IMR-90 (cell line): ENCODE measurements at regions not wholly inside any gene's neighbourhood (a gene's known extent, or its start where the extent isn't known, plus 50 kb on each side); places are given as distances from the start of the nearest gene placed in this dataset.

Experiments used
- RFX5 ChIP-seq: IDR thresholded peaks from 2 replicates; pipeline ENCODE4 v1.8.0; 2012; ENCODE audit warnings: low read depth, mild to moderate bottlenecking, low read length, moderate library complexity
- TF ChIP-seq, protein P1 (sequence below): conservative IDR thresholded peaks from 2 replicates; pipeline ENCODE4 v1.5.1; 2012; ENCODE audit warnings: mild to moderate bottlenecking, low read depth, low read length, improper control_type of control experiment

DNA sequence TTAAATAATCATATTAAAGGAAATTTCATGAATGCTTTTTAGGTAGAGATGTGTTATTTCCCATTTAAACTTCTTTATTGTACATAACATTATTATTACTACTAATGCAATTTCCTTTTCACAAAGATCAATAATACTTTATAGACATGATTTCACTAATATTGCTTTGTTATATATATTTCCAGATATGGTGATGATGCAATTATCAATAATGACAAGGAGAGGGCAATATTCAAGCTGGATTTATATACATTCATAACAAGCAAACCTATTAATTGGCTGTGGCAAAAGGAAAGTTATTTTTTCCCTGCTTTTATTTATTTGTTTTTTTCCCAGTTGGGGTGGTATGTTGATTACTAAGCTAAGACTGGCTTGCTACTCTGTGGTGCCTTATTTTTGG is 113.5 kb downstream of the RAP2B start:
- TF ChIP-seq, protein P1, sequence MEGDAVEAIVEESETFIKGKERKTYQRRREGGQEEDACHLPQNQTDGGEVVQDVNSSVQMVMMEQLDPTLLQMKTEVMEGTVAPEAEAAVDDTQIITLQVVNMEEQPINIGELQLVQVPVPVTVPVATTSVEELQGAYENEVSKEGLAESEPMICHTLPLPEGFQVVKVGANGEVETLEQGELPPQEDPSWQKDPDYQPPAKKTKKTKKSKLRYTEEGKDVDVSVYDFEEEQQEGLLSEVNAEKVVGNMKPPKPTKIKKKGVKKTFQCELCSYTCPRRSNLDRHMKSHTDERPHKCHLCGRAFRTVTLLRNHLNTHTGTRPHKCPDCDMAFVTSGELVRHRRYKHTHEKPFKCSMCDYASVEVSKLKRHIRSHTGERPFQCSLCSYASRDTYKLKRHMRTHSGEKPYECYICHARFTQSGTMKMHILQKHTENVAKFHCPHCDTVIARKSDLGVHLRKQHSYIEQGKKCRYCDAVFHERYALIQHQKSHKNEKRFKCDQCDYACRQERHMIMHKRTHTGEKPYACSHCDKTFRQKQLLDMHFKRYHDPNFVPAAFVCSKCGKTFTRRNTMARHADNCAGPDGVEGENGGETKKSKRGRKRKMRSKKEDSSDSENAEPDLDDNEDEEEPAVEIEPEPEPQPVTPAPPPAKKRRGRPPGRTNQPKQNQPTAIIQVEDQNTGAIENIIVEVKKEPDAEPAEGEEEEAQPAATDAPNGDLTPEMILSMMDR, result no peak
- TF ChIP-seq RFX5, result no peak
